Stimulated activated CD4-positive, alpha-beta T cell treated with anti-CD3 and anti-CD28 coated beads, TNF-alpha, amount 100 ng/mL, for 1 hour (primary cell): ENCODE measurements at regions not wholly inside any gene's neighbourhood (a gene's known extent, or its start where the extent isn't known, plus 50 kb on each side); places are given as distances from the start of the nearest gene placed in this dataset.
"Not testable (repeated sequence)": the region's sequence is repeated elsewhere in the genome, so short reads cannot be mapped to it uniquely, and the experiment has no call there.

Experiments
- DNase-seq, 3 donors: peaks; one replicate each; pipeline ENCODE4 v3.0.0-alpha.2; 2020; ENCODE audit warnings: low read depth in 3 of 3, low spot score in 1 of 3

GRCh38 chrX:2640436-2641150 is 50.5 kb upstream of the CD99 start:
- DNase-seq: no peak

GRCh38 chrX:2638279-2638678 is 52.8 kb upstream of the CD99 start:
- no peak for DNase-seq

GRCh38 chrX:2635342-2635741 is 55.8 kb upstream of the CD99 start:
- DNase-seq: no peak

- no peak for DNase-seq
Observed at GRCh38 chrX:2632533-2633504, 58.3 kb upstream of the CD99 start.

- DNase-seq: no peak
Observed at GRCh38 chrX:2631743-2632532, 59.2 kb upstream of the CD99 start.

GRCh38 chrX:2630935-2631742 is 60.0 kb upstream of the CD99 start:
- DNase-seq: not testable (repeated sequence)

- DNase-seq: peak; percentile 14 to 40 (median 22)
Observed at GRCh38 chrX:2630008-2630934, 60.8 kb upstream of the CD99 start.

- DNase-seq: no peak
Observed at GRCh38 chrX:2629316-2630007, 61.6 kb upstream of the CD99 start.

- no peak for DNase-seq
Observed at GRCh38 chrX:2628751-2629315, 62.3 kb upstream of the CD99 start.

- DNase-seq: peak in 1 of 3 donors; percentile 14
Observed at GRCh38 chrX:2627272-2627867, 63.7 kb upstream of the CD99 start.

- no peak for DNase-seq
Observed at GRCh38 chrX:2626750-2627149, 64.3 kb upstream of the CD99 start.

GRCh38 chrX:2620576-2620975 is 70.5 kb upstream of the CD99 start:
- DNase-seq: no peak

GRCh38 chrX:2618516-2618915 is 72.6 kb upstream of the CD99 start:
- no peak for DNase-seq

GRCh38 chrX:2614911-2615310 is 76.2 kb upstream of the CD99 start:
- no peak for DNase-seq

- DNase-seq: no peak
Observed at GRCh38 chrX:2610246-2611170, 80.6 kb upstream of the CD99 start.

- no peak for DNase-seq
Observed at GRCh38 chrX:2609431-2610238, 81.5 kb upstream of the CD99 start.
